IPS-NIHi7 (cell line): ENCODE measurements at regions not wholly inside any gene's neighbourhood (a gene's known extent, or its start where the extent isn't known, plus 50 kb on each side); places are given as distances from the start of the nearest gene placed in this dataset.

Source experiments
- DNase-seq: peaks from one replicate; pipeline ENCODE4 v3.0.0; 2012; ENCODE audit warnings: mixed read lengths; ENCODE audit errors: extremely low spot score

GRCh38 chr11:42179216-42179615, 719.8 kb upstream of the LRRC4C start:
- DNase-seq, result no peak

DNA sequence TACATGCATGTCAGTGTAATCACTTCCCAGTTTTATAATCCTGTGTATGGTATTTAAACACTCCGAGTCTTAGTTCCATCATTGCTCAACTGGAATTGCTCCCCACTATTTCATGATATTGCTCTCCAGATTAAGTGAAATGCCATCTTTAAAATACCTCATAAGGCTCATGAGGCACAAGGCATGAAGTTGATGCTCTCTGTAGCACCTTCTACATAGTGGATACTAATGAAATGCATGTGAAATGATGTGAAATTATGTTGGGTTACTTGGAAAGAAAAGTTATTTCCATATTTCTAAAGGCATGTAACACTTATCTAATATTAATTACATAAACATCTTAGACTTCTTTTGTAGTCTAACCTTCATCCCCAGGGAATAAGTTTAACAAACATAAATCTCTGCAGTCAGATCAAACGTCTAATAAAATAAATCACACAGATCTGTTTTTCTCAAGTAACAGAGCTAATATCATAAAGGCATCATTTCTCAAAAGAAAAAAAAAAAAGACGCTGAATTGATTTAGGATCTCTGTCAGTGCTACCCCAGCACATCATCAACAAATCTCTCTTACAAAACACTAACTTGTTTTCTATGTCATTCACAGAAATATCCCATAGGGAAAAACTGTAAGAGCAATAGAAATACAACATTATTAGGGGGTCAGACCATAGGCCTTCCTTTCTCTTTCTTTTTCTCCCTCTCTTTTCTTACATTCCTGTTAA, 736.0 kb upstream of the LRRC4C start:
- DNase-seq, result no peak

- DNase-seq, result no peak
Measured at GRCh38 chr11:42200311-42200710, 740.9 kb upstream of the LRRC4C start.

DNA sequence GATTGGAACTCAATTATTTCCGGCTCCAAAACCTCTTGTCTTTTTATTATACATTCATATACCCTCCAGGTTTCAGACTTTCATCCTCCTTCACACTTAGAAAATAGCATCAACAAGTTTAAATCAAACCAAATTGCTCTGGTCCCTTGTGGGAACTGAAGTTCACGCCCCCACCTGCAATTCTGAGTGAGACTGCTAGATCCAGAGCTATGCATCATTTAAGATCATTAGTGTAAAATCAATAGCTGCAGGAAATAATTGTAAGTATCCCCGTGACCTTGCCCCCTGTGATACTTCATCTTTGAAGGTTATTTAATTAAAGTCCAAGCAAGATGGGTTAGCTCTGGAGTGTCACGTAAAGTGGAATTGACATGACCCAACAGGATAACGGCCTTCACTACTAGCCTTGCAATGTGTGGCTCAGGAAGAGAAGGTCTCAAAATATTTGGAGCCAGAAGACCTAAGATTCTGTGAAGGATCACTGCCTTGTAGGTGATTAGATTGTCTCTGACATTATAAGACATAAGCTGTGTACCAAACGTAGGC, 742.2 kb upstream of the LRRC4C start:
- no peak for DNase-seq

DNA sequence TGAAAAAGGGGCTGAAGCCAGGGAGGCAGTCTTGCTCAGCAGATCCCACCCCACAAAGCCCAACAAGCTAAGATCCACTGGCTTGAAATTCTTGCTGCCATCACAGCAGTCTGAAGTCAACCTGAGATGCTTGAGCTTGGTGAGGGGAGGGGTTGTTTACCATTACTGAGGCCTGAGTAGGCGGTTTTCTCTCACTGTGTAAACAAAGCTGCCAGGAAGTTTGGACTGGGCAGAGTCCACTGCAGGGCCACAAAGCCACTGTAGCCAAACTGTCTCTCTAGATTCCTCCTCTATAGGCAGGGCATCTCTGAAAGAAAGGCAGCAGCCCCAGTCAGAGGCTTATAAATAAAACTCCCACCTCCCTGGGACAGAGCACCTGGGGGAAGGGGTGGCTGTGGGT, 746.1 kb upstream of the LRRC4C start:
- no peak for DNase-seq

DNA sequence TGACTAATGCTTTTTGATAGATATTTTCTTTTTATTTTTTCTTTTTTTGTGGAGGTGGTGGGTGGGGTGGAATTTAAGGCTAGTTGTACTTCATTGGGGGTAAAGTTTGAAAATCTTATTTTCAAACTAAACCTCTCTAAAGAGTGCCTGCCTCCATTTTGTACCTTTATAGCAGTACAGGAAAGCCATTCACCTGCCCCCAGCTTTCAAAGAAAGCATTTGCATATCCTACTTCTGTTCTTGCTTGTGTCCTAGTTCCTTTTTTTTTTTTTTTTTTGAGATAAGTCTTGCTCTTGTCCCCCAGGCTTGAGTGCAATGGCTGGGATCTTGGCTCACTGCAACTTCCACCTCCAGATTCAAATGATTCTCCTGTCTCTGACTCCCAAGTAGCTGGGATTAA, 766.2 kb upstream of the LRRC4C start:
- DNase-seq, result no peak

DNA sequence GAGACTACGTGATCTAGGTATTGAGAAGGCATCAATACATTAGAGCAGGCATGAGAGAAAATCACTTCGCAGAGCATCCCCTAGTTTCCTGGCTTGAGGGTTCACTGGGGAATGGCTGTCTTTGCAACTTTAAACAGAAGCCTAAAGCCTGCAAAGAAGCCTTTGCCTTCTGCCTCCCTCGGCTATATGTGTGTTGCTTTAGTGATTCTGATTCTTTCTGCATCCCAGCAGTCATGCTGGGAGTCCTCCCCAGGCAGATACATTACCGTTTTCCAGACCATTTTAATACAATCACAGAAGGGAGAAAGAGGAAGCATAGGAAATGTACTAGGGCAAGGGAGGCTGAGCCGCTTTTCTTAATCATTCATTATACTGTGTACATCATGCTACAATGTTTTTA, 773.2 kb upstream of the LRRC4C start:
- DNase-seq, result no peak

GRCh38 chr11:42234451-42234951, 775.0 kb upstream of the LRRC4C start:
- no peak for DNase-seq

- no peak for DNase-seq
Measured at GRCh38 chr11:42237701-42238235, 778.3 kb upstream of the LRRC4C start.

- no peak for DNase-seq
Measured at GRCh38 chr11:42239188-42239587, 779.7 kb upstream of the LRRC4C start.

GRCh38 chr11:42243385-42243784, 783.9 kb upstream of the LRRC4C start:
- no peak for DNase-seq

GRCh38 chr11:42244376-42244775, 784.9 kb upstream of the LRRC4C start:
- DNase-seq, result peak; percentile 12

- DNase-seq, result no peak
Measured at GRCh38 chr11:42249401-42249800, 789.9 kb upstream of the LRRC4C start.

DNA sequence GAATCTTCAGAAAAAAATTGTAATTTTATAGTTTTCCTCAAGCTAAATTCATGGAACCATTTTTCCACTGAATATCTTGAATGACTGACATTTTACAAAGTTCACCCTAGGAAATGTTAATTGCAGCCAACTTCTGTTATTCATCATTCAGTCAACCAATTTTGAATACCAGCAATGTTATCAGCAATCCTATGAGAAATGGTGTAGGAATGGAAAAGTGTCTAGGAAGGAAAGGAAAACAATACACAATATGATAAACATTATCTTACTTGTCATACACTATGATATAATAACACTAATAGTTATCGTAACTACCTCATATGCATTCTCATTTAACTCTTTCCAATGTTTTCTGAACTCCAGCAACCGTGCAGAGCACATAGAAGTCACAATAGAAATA, 790.5 kb upstream of the LRRC4C start:
- no peak for DNase-seq

GRCh38 chr11:42251984-42252383, 792.5 kb upstream of the LRRC4C start:
- no peak for DNase-seq

DNA sequence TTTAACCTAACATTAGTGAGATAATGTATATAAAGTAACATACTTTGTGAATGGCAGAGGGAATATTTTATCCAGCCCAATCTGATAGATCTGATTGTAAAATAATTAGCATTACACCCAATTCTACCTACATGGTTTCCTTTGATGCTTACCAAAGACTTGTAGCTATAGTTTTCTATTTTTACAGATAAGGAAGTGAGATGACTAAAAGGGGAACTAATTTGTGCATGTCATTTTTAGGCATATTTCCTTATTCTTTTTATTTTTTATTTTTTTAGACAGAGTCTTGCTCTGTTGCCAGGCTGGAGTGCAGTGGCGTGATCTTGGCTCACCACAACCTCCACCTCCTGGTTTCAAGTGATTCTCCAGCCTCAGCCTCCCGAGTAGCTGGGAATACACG, 793.7 kb upstream of the LRRC4C start:
- DNase-seq, result no peak

DNA sequence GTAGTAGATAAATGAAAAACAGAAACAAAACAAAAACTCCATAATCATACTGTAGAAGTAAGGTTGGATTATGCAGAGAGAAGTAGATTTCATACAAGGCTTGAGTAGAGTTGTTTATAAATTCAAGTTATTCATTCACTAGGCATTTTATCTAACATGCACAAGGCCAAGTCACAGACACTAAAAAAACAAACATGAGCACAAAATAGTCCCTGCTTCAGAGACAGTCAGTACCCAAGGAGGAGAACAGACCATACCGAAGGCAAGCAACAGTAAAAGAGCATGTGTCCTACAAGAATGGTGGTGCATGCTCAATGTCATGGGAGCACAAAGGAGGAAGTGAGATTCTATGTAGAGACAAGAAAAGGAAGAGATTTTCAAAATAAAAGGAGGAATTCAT, 796.5 kb upstream of the LRRC4C start:
- DNase-seq, result no peak

DNA sequence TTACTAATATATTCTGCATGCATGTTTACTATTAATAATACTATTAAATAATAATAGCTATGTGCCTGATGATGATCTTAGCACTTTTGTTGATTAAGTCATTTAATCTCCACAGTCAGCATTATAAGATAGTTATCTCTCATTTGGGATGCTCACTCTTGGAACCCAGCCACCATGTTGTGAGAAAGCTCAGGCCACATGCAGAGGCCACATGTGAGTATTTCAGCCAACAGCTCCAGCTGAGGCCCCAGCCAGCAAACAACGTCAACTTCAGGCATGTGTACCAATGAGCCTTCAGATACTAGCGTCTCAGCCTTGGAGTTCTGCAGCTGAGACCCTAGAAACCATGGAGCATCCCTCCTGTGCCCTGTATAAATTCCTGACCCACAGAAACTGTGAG, 798.1 kb upstream of the LRRC4C start:
- DNase-seq, result no peak

DNA sequence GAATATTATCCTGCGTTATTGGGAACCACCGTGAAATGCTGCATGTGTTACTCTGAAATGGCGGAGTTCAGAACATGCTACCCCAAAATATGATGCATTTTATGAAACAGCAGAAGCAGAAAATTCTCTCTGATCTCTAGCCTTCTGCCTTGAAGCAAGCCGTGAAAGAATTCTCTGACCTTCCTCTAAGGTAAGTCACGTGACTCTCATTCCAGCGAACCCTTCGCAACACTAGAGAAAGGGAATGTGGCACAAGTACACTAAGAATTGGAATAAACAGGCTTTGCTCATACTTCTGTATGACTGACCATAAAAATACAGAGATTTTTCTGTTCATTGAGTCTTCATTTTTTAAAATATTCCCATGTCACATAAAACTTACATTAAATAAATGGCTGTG, 805.6 kb upstream of the LRRC4C start:
- DNase-seq, result no peak

DNA sequence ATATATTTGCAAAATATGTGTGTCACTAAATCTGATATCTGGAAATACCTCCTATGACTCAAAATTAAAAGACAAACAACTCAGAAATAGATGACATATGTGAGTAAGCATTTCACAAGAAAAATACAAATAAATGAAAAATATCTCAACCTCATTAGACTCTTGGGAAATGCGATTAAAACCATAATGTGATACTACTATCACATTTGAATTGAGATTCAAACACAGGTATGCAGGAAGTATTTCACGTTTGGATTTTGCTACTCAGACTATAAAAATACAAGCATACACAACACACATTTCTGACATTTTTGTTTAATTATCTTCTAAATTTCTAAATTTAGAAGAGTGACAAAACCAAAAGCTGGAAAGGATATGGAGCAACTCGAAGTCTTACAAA, 811.9 kb upstream of the LRRC4C start:
- no peak for DNase-seq

GRCh38 chr11:42273977-42274376, 814.5 kb upstream of the LRRC4C start:
- no peak for DNase-seq

- no peak for DNase-seq
Measured at GRCh38 chr11:42296910-42297309, 837.5 kb upstream of the LRRC4C start.

GRCh38 chr11:42299780-42300179, 840.3 kb upstream of the LRRC4C start:
- no peak for DNase-seq
